IMR-90 (cell line): ENCODE measurements at regions not wholly inside any gene's neighbourhood (a gene's known extent, or its start where the extent isn't known, plus 50 kb on each side); places are given as distances from the start of the nearest gene placed in this dataset.

Experiments used
- ATAC-seq: fragments of 200-7000 bp; cut with Tn5 transposase; 2 replicates; pipeline ENCODE4 v1.9.1; 2020; ENCODE audit warnings: low read depth, mild to moderate bottlenecking, moderate library complexity
- BruUV-seq: library from RNA; stranded (reverse); fragments of 400-500 nt; replicated peaks from 2 replicates; lab custom pipeline; 2021; lab: Mats Ljungman, UMichigan
- CTCF ChIA-PET: fragments of 300-600 bp; formaldehyde crosslinking; extraction: SDS; loops from one replicate; lab custom pipeline; 2021; ENCODE audit warnings: antibody characterized with exemption; lab: Yijun Ruan, JAX
- POLR2A ChIA-PET: fragments of 300-600 bp; sonication (Branson Sonifier 250); formaldehyde crosslinking; loops from one replicate; lab custom pipeline; 2022; ENCODE audit warnings: antibody characterized with exemption; ENCODE audit not compliant: unreplicated experiment; lab: Charles Lee
- DNase-seq: peaks from one replicate; pipeline ENCODE4 v3.0.0; 2013
- H2AFZ ChIP-seq: replicated peaks from 2 replicates; pipeline ENCODE3; 2013; ENCODE audit warnings: low read length, mild to moderate bottlenecking; ENCODE audit not compliant: poor library complexity
- H2AK5ac ChIP-seq: 2 replicates; pipeline ENCODE4 v1.6.1; 2013; ENCODE audit warnings: low read depth, low read length, inconsistent platforms
- H2AK9ac ChIP-seq: replicated peaks from 2 replicates; pipeline ENCODE3; 2013; ENCODE audit warnings: mild to moderate bottlenecking, low read depth, low read length, moderate library complexity; ENCODE audit not compliant: poor library complexity
- H2BK120ac ChIP-seq: 2 replicates; pipeline ENCODE4 v1.6.1; 2013; ENCODE audit warnings: low read depth, low read length, inconsistent platforms
- H2BK15ac ChIP-seq: 3 replicates; pipeline ENCODE4 v1.6.1; 2013; ENCODE audit warnings: low read depth, low read length, inconsistent platforms
- H2BK20ac ChIP-seq: 2 replicates; pipeline ENCODE4 v1.6.1; 2013; ENCODE audit warnings: low read depth, mild to moderate bottlenecking, inconsistent platforms, low read length, moderate library complexity
- H2BK5ac ChIP-seq: 2 replicates; pipeline ENCODE4 v1.6.1; 2013; ENCODE audit warnings: mild to moderate bottlenecking, low read depth, low read length, inconsistent platforms; ENCODE audit not compliant: poor library complexity, severe bottlenecking
- H3K14ac ChIP-seq: replicated peaks from 2 replicates; pipeline ENCODE4 v1.6.1; 2013; ENCODE audit warnings: low read depth, low read length, inconsistent platforms
- H3K18ac ChIP-seq: 2 replicates; pipeline ENCODE4 v1.6.1; 2013; ENCODE audit warnings: low read depth, low read length, control low read depth
- H3K23ac ChIP-seq: 2 replicates; pipeline ENCODE4 v1.6.1; 2013; ENCODE audit warnings: low read depth, low read length, inconsistent platforms
- H3K27ac ChIP-seq: 2 replicates; pipeline ENCODE4 v1.5.1; 2013; ENCODE audit warnings: mild to moderate bottlenecking, control low read depth, low read length; ENCODE audit not compliant: insufficient read depth
- H3K27me3 ChIP-seq: 2 replicates; pipeline ENCODE4 v1.6.1; 2013; ENCODE audit warnings: low read length; ENCODE audit not compliant: control insufficient read depth, insufficient read depth
- H3K36me3 ChIP-seq: 2 replicates; pipeline ENCODE4 v1.6.1; 2013; ENCODE audit warnings: low read length, mixed read lengths; ENCODE audit not compliant: control insufficient read depth, insufficient read depth
- H3K4ac ChIP-seq: 2 replicates; pipeline ENCODE4 v1.6.1; 2013; ENCODE audit warnings: low read depth, low read length, inconsistent platforms
- H3K4me1 ChIP-seq: 2 replicates; pipeline ENCODE4 v1.6.1; 2013; ENCODE audit warnings: low read length, mixed read lengths; ENCODE audit not compliant: control insufficient read depth, insufficient read depth
- H3K4me2 ChIP-seq: 2 replicates; pipeline ENCODE4 v1.6.1; 2013; ENCODE audit warnings: low read depth, mild to moderate bottlenecking, control low read depth, low read length, moderate library complexity
- H3K4me3 ChIP-seq: 2 replicates; pipeline ENCODE4 v1.5.1; 2013; ENCODE audit warnings: low read depth, mild to moderate bottlenecking, control low read depth, low read length, moderate library complexity; ENCODE audit not compliant: insufficient read depth
- H3K56ac ChIP-seq: 2 replicates; pipeline ENCODE4 v1.6.1; 2013; ENCODE audit warnings: low read length, inconsistent platforms; ENCODE audit not compliant: insufficient read depth; ENCODE audit errors: extremely low read depth
- H3K79me1 ChIP-seq, 2 experiments: 2 replicates each; pipeline ENCODE4 v1.6.1; 2013; ENCODE audit warnings: low read length in 2 of 2, inconsistent platforms in 1 of 2, low read depth in 1 of 2
- H3K9ac ChIP-seq: 2 replicates; pipeline ENCODE4 v1.6.1; 2013; ENCODE audit warnings: low read depth, low read length, control low read depth
- H3K9me1 ChIP-seq: 2 replicates; pipeline ENCODE4 v1.6.1; 2013; ENCODE audit warnings: low read length, inconsistent platforms; ENCODE audit not compliant: insufficient read depth
- H3K9me3 ChIP-seq: 2 replicates; pipeline ENCODE4 v1.6.1; 2013; ENCODE audit warnings: low read length; ENCODE audit not compliant: control insufficient read depth, insufficient read depth
- H4K20me1 ChIP-seq: 2 replicates; pipeline ENCODE4 v1.6.1; 2013; ENCODE audit warnings: low read length, inconsistent platforms; ENCODE audit not compliant: insufficient read depth
- H4K5ac ChIP-seq: 2 replicates; pipeline ENCODE4 v1.6.1; 2013; ENCODE audit warnings: mild to moderate bottlenecking, low read depth, low read length, control low read depth
- H4K8ac ChIP-seq, 2 experiments: 2 replicates each; pipeline ENCODE4 v1.6.1; 2013; ENCODE audit warnings: low read depth in 2 of 2, low read length in 2 of 2, control low read depth in 1 of 2, inconsistent platforms in 1 of 2
- H4K91ac ChIP-seq: 2 replicates; pipeline ENCODE4 v1.6.1; 2013; ENCODE audit warnings: low read depth, low read length, inconsistent platforms; ENCODE audit not compliant: insufficient read depth
- RAD21 ChIP-seq: IDR thresholded peaks from 2 replicates; pipeline ENCODE4 v1.6.1; 2012; ENCODE audit warnings: low read length, improper control_type of control experiment
- WGBS, 2 experiments: methylation state at CpG; one replicate each; pipeline versions ENCODE4 v1.1.5 to v1.1.7; 2013; ENCODE audit warnings: missing lambda C conversion rate in 2 of 2; ENCODE audit not compliant: insufficient read length in 1 of 2; ENCODE audit errors: extremely low coverage in 2 of 2; 5-methylcytosine and 5-hydroxymethylcytosine counted together
- dilution Hi-C: fragments of 300-500 bp; cut with HindIII; formaldehyde crosslinking; loops from one replicate; pipeline ENCODE4 v1.14.3; 2018; ENCODE audit warnings: low sequenced_read_pairs; ENCODE audit not compliant: unreplicated experiment
- in situ Hi-C: fragments of 300-500 bp; cut with MboI; formaldehyde crosslinking; loops from 3 replicates; pipeline ENCODE4 v1.14.3; 2019; ENCODE audit warnings: low sequenced_read_pairs, inconsistent platforms, mixed read lengths
- intact Hi-C: fragments of 100-400 bp; cut with micrococcal nuclease; formaldehyde crosslinking; loops from 2 replicates; pipeline ENCODE4 v1.10.0; 2022

GRCh38 chr12:126667339-126667738, 1599.6 kb upstream of the TMEM132C start:
- Histone ChIP-seq H2AK5ac (no peak overlapping the region), H3K4ac (no peak overlapping the region), H3K4me1 (no peaks in the 10 kb centered on the region), H2BK5ac (no peak overlapping the region), H4K91ac (no peak overlapping the region), H3K27ac (no peak overlapping the region), H3K56ac (no peak overlapping the region), H2AFZ (no peak overlapping the region), H2BK20ac (no peak overlapping the region), H3K79me1 (no peaks in the 10 kb centered on the region), H2BK15ac (no peak overlapping the region), H3K9ac (no peak overlapping the region), H3K23ac (no peak overlapping the region), H3K36me3 (no peaks in the 10 kb centered on the region), H3K4me3 (no peak overlapping the region), H4K20me1 (no peaks in the 10 kb centered on the region), H3K14ac (no peak overlapping the region), H2BK120ac (no peak overlapping the region), H3K9me1 (no peaks in the 10 kb centered on the region), H3K27me3 (no peaks in the 10 kb centered on the region), H3K4me2 (no peak overlapping the region), H3K9me3 (peaks cover 10% of the 10 kb centered on the region), H2AK9ac (no peak overlapping the region), H4K5ac (no peak overlapping the region), H3K18ac (no peak overlapping the region), H4K8ac (no peak overlapping the region)
- dilution Hi-C loops (no loop called here), in situ Hi-C loops (no loop called here), intact Hi-C loops (no loop called here)
- CTCF ChIA-PET = no interaction called here
- DNase-seq (no peak), ATAC-seq (no peak)
- WGBS, 2 experiments = no CpG with 5 or more reads among the region's 4 CpGs
- TF ChIP-seq RAD21 = no peak
- BruUV-seq = no TSS peak
- POLR2A ChIA-PET = no interaction called here
